Thoracic aorta (tissue), 2 donors: ENCODE measurements at regions not wholly inside any gene's neighbourhood (a gene's known extent, or its start where the extent isn't known, plus 50 kb on each side); places are given as distances from the start of the nearest gene placed in this dataset.

Experiments used
- ATAC-seq: fragments of 150-250 bp; one replicate; pipeline ENCODE4 v1.8.0; 2017; ENCODE audit warnings: low read depth; ENCODE audit not compliant: insufficient number of reproducible peaks, low FRiP score
- DNase-seq: peaks from one replicate; pipeline ENCODE4 v3.0.0-alpha.2; 2020; ENCODE audit warnings: low spot score
- H3K27ac ChIP-seq, 2 donors: fragments of 200-600 bp; sonication (generic); 1 replicate in 1 of 2; 2 replicates in 1 of 2; pipeline ENCODE4 v1.5.1; 2016; ENCODE audit warnings: mild to moderate bottlenecking in 2 of 2, moderate library complexity in 2 of 2
- H3K27me3 ChIP-seq: fragments of 200-600 bp; sonication (generic); replicated peaks from 2 replicates; pipeline ENCODE4 v1.6.0; 2016; ENCODE audit warnings: mild to moderate bottlenecking; ENCODE audit not compliant: insufficient read depth
- H3K36me3 ChIP-seq: fragments of 200-600 bp; sonication (generic); one replicate; pipeline ENCODE4 v1.5.1; 2016
- H3K4me1 ChIP-seq, 2 donors: fragments of 200-600 bp; sonication (generic); 1 replicate in 1 of 2; 2 replicates in 1 of 2; pipeline versions ENCODE4 v1.5.1 to v1.6.0; 2016; ENCODE audit warnings: low read depth in 2 of 2, mild to moderate bottlenecking in 1 of 2; ENCODE audit not compliant: control insufficient read depth in 1 of 2
- H3K4me3 ChIP-seq: fragments of 200-600 bp; sonication (generic); 2 replicates; pipeline ENCODE4 v1.5.1; 2016; ENCODE audit warnings: mild to moderate bottlenecking
- H3K9me3 ChIP-seq: fragments of 200-600 bp; sonication (generic); 2 replicates; pipeline ENCODE4 v1.5.1; 2016
- CTCF ChIP-seq: fragments of 200-600 bp; sonication (generic); IDR thresholded peaks from one replicate; pipeline ENCODE4 v1.5.1; 2019; ENCODE audit warnings: antibody characterized with exemption

GRCh38 chr5:143739746-143740145, 72.2 kb upstream of the HMHB1 start:
- no peak for TF ChIP-seq CTCF
- H3K9me3 ChIP-seq = no peaks in the 10 kb centered on the region
- no peaks in the 10 kb centered on the region for H3K36me3 ChIP-seq
- H3K4me1 ChIP-seq = peaks cover 5 to 14% of the 10 kb centered on the region in 2 donors
- H3K4me3 ChIP-seq = no peak overlapping the region
- H3K27ac ChIP-seq = no peak overlapping the region
- no peaks in the 10 kb centered on the region for H3K27me3 ChIP-seq
- ATAC-seq = no peak
- no peak for DNase-seq

DNA sequence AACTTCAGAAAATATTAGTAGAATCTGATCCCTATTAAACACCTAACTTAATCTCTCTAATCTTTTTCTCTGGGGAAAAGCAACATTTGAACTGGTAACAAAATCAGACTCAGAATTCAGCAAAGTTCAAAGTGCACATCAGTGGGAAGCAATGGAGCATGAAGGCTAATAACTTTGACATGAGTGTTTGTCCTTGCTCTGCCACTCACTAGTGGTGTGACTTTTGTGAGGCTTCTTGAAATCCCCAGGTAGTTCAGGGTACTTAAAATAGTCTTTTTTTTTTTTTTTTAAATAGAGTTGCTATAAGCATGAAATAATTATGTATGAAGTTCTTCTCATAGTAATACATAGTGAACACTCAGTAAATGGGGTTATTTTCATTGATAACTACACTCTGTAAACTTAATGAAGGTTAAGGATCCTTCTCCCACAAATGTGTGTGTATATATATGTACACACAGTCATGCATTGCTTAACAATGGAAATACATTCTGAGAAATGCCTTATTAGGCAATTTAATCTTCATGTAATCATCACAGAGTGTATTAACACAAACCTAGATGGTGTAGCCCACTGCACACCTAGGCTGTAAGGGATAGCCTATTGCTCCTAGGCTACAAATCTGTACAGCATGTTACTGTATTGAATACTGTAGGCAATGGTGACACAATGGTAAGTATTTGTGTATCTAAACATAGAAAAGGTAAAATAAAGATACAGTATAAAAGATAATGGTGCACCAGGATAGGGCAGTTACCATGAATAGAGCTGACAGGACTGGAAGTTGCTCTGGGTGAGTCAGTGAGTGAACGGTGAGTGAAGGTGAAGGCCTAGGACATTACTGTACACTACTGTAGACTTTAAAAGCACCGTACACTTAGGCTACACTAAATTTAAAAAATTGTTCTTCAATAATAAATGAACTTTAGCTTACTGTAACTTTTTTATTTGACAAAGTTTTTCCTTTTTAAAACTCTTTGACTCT, 73.3 kb upstream of the HMHB1 start:
- no peak for ATAC-seq
- no peak for DNase-seq
- Histone ChIP-seq H3K4me3 (no peak overlapping the region), H3K36me3 (no peaks in the 10 kb centered on the region), H3K9me3 (no peaks in the 10 kb centered on the region), H3K4me1 (peaks cover 3 to 12% of the 10 kb centered on the region in 2 donors), H3K27me3 (no peaks in the 10 kb centered on the region), H3K27ac (no peak overlapping the region)
- TF ChIP-seq CTCF = no peak

DNA sequence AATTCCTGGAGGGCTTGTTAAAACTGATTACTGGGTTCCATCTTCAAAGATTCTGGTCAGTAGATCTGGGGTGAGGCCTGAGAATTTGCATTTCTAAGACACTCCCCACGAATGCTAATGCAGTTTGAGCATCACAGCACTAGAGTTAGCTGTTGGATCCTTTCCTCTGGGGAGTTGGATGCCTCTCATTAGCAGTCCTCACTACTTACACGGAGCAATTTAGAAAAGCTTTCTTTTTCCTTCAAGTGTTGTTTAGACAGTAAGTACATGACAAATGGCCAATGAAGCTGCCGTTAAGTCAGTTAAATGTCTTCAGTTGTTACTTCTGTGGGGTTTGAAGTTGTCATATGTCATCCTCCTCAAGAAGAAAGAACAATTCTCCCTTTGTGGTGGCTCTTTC, 74.9 kb upstream of the HMHB1 start:
- no peak overlapping the region for H3K27ac ChIP-seq
- H3K27me3 ChIP-seq = no peaks in the 10 kb centered on the region
- H3K36me3 ChIP-seq = no peaks in the 10 kb centered on the region
- ATAC-seq (no peak), DNase-seq (no peak)
- no peak overlapping the region for H3K4me3 ChIP-seq
- H3K9me3 ChIP-seq = no peaks in the 10 kb centered on the region
- TF ChIP-seq CTCF = no peak
- peaks cover 0 to 9% of the 10 kb centered on the region in 2 donors for H3K4me1 ChIP-seq

DNA sequence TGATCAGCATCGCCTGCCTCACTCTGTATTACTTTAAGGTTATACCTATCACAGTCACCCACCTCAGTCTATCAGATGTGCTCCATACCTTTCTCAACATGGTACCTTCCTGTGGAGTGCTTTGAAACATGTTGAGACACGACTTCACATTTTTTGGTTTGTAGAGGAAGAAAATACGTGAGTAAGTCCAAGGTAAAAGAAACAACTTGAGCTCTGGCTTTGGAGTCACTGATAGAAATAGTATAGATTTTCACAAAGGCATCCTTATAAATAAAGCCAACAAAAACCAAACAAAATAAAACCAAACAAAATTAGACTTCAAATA, 77.5 kb upstream of the HMHB1 start:
- no peak for TF ChIP-seq CTCF
- DNase-seq (no peak), ATAC-seq (no peak)
- Histone ChIP-seq H3K4me3 (no peak overlapping the region), H3K27ac (no peak overlapping the region), H3K27me3 (no peaks in the 10 kb centered on the region), H3K9me3 (no peaks in the 10 kb centered on the region), H3K36me3 (no peaks in the 10 kb centered on the region), H3K4me1 (peaks cover 0 to 9% of the 10 kb centered on the region in 2 donors)

DNA sequence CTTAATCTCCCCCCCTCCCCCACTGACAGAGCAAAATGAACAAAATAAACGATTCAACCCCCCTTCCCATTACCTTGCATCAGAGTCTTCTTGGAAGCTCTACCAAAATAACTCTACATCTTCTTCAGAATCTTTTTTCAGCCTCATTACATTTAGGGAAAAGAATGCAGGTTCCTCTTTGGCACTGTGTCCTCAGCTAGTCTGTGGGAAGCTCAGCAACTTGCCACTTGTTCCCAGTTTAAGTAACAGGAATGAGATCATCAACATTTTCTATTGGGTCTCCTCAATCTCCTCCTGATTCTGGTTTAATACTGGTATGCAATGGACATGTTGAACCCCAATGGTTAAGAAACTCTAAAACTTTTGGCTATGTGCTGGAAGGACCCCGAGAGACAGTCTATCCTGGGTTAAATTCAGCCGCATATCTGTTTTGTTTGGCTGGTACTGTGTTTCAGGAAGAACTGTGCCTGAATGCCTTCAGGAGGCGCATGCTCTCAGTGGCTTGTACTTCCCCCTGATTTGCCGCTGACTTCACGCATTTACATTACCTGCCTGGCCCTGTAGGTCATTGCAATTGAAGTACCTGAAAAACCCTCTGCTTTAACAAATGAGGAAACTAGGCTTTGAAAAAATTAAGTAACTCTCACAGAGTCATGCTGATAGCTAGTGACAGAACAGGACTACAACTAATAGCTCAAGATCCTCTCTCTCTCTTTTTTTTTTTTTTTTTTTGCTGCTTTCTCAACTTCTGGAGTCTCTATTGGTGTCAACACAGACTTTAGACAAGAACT, 78.1 kb upstream of the HMHB1 start:
- H3K27me3 ChIP-seq = no peaks in the 10 kb centered on the region
- no peak overlapping the region for H3K27ac ChIP-seq
- no peak for DNase-seq
- no peaks in the 10 kb centered on the region for H3K36me3 ChIP-seq
- no peak for ATAC-seq
- H3K4me3 ChIP-seq = no peak overlapping the region
- TF ChIP-seq CTCF = no peak
- H3K9me3 ChIP-seq = no peaks in the 10 kb centered on the region
- H3K4me1 ChIP-seq = peaks cover 0 to 9% of the 10 kb centered on the region in 2 donors
